Putamen (tissue), 1 donor: ENCODE measurements at regions not wholly inside any gene's neighbourhood (a gene's known extent, or its start where the extent isn't known, plus 50 kb on each side); places are given as distances from the start of the nearest gene placed in this dataset.
A peak's percentile ranks its signal among the peaks of the same experiment; 100 is the strongest.

ENCODE experiments used
- DNase-seq: peaks from one replicate; pipeline ENCODE4 v3.0.0-alpha.2; 2016; ENCODE audit warnings: low spot score

DNA sequence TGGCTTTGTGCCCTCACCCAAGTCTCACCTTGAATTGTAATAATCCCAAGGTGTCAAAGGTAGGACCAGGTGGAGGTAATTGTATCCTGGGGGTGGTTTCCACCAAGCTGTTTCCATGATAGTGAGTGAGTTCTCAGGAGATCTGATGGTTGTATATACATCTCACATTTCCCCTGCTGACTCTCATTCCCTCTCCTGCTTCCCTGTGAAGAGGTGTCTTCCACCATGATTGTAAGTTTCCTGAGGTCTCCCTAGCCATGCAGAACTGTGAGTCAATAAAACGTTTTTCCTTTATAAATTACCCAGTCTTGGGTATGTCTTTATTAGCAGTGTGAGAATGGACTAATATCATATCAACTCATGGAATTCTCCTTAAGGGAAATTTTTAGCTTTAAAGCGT, 302.6 kb downstream of the LIG4 start:
- no peak for DNase-seq

DNA sequence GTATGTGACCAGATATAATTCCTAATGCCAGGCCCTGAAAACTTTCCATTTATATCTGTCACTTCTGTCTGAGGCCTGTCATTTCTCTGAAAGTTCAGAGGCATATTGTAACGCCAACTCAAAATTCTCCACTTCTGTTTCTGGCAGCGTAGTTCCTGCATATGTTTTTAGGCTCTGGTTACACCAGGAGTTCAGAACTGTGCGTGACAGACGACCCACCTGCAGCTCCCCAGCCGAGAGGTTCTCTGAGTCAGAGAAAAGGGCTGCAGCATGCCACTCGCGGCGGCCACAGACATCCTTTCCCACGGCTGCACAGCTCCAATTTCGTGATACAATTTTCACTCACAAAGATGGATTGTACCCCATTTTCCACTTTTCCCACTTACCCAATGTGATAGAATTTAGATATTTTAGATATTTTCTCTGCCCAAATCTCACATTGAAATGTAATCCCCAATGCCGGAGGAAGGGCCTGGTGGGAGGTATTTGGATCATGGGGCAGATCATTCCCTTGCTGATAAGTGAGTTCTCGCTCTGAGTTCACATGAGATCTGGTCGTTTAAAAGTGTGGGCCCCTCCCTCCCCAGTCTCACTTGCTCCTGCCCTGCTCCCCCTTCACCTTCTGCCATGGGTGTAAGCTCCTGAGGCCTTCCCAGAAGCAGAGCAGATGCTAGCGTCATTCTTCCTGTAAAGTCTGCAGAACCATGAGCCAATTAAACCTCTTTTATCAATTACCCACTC, 308.1 kb downstream of the LIG4 start:
- DNase-seq, result no peak

DNA sequence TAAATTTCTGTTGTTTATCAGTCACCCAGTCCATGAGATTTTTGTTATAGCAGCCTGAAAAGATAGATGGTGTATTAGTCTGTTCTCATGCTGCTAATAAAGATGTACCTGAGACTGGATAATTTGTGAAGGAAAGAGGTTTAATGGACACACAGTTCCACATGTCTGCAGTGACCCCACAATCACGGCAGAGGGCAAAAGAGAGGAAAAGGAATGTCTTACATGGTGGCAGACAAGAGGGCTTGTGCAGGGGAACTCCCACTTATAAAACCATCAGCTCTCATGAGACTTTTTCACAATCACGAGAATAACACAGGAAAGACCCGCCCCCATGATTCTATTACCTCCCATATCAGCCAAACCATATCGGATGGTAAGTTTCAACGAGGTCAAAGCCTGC, 309.2 kb downstream of the LIG4 start:
- DNase-seq, result no peak

DNA sequence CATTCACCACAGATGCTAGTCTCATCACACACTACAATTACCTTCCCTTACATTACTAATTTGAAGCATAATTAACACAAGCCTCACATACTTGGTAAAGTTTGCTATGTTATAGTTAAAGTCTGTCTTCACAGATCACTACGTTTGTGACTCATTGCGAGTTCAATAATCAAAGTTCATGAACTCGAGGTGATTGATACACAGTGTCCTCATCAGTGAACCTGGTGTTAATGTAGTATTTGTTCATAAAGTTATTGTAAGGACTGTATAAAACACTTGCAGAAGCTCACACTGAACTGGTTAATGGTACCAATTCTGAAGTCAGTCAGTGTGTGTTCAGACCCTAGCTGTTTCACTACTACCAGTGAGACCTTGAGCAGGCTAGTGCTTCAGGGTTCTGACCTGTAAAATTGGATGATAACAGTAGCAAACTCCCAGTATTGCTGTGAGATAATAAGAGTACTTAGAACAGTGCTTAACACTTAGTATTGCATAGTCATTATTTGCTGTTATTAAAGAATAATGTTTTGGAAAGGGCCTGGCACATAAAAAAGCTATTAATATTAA, 313.3 kb downstream of the LIG4 start:
- no peak for DNase-seq

DNA sequence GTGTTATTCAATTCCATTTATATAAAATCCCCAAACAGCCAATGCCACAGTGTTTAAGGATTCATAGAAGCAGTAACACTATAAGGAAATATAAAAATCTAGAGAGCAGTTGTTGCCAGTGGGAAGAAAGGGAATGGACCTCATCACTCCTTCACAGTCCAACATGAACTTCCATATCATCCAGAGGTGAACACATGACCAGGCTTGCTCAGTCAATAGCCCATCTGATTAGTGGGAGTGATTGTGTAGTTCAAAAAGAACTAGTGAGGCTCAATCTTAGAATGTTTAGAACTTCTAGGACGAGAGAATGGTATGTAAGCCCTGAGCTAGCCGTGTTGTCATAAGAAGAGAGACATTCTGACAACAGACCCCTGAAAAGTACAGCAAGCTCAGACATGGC, 314.1 kb downstream of the LIG4 start:
- no peak for DNase-seq

DNA sequence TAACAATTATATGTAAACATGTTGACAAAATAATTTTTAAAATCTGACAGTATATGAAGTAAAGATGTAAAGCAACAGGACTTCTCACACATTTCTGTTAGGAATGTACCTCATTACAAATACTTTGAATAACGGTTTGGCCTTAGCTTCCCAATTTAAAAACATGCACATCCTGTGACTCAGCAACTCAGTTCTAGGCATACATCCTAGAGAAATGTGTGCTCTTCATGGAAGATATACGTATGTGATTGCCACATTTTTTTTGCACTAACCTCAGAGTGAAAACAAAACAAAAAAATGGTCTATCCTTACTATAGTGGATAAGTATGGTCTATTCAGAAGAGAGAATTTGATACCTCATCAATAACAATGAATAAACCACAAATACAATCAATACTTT, 314.6 kb downstream of the LIG4 start:
- no peak for DNase-seq

DNA sequence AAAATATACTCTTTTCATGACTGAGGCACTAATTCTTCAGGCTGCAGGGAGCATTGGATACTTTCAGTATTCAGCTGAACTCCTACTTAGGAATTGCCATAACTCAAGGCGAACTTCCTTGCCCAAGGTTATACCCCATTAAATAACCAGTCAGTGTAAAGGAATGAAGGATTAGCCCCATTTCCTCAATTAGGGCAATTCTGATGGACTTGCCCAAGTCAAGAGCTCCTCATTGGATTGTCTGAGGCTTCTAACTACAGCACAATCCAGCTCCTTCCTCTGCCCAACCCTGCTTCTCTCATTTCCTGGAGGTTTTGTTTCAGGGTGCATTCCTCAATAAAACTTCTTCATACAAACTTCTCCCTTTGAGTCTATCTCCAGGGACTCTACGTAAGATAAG, 329.2 kb downstream of the LIG4 start:
- no peak for DNase-seq

DNA sequence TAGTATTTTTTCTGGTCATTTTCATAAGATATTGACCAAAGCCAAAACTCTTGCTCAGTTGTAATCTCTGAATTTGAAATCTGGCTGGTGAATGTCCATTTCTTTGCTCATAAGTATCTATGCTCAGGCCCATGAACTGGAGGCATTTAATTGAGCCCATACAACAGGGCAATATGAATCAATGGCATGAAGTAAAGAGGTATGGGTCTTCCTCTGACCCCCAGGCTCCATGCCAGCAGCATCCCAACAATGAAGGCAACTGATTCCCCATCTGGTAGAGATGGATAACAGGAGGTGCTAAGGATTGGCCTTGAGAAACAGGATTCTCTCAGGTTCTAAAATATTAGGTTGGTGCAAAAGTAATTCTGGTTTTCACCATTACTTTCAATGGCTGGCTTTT, 330.8 kb downstream of the LIG4 start:
- DNase-seq, result no peak

DNA sequence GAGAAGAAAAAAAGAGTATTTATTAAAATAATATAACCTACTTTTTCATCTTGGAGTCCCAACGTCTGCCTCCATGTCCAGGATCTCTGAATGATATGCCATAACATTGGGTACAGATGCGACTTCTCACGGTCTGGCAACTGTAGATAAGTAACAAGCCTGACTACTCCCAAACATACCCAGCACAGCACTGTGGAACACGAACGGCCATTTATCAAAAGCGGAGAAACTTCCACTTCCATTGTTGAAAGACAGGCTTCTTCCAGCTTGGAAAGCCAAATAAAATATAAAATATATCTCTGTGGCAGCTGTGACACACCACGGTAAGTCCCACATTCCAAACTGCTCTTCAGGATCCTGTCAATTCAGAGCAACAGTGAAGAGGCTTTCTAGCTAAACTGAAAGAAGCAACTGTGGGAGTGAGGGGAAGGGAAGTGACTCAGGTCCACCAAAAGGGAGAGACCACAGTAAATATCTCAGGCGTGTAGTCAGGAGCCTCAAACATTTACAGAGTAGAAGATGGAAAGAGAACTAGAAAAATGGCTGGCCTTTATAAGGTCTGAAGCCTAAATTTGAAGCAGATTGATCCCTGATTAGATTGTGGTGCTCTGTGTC, 331.7 kb downstream of the LIG4 start:
- DNase-seq, result no peak

DNA sequence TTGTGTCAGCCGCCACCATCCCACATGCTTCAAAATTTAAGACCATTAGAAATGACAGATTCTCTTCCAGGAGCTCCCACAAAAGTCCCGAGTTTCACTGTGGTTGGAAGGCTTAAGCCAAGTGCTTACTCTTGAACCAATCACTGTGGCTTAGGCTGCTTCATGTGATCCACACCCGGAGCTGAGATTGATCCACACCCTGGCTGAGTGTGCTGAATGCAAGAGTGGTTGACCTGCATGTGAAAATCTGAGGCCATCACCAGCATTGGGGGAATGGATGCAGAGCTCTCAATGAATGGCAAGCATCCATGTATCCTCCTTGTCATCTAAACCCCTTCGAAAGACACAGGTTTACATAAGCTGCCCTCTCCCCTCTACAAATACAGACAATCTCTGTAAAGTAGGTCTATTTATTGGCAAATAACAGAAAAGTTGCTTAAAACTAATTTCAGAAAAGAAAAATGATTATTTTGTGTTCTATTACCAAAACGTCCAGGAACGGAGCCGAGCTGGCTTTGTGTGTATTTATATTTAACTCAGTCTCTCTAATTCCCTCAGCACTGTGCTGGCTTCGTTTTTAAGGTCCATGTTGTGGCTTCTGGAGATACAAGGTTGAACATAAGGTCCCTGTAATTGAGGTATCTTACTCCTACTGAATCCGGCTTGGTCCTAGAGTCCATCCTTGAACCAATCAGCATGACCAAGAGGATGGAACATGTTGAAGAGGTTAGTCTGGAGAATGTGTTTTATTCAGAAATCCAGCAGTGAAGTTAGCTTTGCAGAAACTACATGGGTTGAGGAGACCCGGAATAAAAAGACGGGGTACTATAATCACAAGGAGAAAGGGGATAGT, 332.4 kb downstream of the LIG4 start:
- DNase-seq, result no peak

DNA sequence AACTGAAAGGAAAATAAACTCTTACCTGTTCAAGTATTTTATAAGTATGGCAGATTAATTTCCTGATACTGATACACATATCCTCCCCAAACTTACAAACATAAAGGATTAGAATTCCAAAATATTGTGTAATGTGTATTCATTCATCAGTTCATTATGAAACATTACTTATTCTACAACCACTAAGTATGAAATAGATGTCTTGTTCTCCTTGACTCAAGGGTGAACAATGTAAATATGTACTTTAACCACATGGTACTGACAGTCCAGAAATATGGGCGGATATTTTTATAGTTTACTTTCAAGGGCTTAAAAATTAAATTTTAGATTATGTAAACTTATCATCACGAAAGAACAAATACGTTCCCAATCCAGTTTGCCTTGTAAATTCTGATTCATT, 334.0 kb downstream of the LIG4 start:
- no peak for DNase-seq

DNA sequence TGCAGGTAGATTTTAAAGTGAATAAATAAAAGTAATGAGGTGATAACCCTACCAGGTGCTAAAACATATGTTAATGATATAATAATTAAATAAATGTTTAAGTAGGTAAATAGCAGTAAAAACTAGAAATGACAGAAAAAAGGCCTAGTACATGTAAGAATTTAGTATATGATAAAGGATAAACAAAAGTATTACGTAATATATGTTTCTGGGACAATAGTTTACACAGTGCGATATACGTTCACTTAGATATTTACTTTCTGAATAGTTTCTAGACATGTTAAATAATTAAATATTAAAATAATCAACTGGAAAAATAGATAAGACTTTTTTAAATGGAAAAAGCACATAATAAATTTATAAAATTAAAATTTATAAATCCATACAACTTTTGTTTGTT, 340.9 kb downstream of the LIG4 start:
- no peak for DNase-seq

DNA sequence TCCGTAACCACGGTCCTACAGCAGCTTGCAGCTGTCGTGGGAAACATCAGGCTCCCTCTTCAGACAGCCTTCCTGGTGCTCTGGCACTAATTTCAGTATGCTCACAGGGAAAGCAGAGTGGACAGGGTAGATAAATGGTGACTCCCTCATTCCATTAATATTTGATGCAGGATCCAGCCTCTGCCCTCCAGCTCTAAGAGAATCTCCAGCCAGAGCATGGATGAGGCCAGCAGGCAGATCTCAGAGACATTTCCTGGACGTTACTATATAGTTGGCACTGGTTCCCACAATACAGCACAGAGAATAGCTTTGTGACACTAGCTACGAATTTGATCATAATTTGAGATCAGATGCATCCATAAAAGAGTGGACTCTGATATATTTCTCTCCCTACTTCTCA, 341.4 kb downstream of the LIG4 start:
- DNase-seq, result no peak

DNA sequence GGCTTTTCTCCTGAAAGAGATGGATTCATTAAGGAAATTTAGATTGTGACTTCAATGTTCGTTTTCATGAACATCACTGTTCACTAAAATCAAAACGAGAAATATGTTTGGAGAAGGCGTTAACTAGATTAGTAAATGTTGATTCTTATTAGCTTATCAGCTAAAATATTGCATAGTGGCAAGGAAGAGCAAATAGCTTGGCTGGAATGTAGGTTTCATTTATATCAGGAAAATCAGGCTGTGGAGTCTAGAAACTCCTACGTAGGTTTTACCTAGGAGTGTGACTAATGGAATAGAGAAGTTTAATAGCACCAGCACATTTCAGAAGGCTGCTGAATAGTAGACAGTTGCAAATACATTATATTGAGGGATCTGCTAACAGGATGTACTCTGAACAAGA, 344.9 kb downstream of the LIG4 start:
- peak; percentile 16 for DNase-seq

DNA sequence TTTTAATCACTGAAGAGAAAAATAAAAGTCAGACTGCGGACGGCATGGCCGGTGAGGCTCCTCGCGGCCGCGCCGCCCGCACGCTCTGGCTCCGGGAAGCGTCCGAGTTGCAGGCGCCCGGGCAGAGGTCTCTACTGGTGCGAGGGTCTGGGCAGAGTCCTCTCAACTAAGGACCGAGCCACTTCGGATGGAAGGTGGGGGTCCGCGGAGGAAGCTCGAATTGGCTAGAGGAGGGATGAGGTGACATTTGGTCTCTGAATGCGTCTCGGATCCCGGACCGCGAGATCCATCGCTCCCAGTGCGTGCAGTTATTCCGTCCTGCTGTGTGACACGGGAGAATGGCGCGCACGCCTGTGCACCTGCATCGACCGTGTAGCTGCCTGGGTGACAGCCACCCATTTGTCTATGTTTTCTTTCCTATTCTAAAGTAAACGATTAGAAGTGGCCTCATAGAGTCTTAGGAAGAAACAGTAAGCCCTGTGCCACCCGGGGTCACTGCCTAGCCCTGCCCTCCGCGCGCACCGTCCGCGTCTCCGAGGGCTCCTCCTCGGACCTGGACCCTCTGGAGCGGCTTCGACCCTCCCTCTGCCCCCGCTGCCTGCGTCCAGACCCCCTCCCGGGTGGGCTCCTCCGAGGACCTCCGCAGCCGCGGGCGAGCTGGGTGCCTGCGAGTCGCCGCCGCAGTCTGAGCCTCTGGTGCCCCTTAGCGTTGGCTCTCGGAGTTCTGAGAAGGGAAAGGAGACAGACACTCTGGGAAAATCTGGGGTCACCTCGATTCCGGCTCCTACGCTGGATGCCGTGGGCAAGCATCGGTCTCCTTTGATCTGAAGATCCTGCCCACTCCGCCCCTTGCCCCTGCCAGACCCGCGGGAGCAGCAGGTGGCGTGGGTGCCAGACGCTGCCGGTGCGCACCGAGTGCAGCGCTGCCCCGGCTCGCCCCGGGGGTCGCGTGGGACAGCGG, 347.4 kb downstream of the LIG4 start:
- DNase-seq, result peak; percentile 36

DNA sequence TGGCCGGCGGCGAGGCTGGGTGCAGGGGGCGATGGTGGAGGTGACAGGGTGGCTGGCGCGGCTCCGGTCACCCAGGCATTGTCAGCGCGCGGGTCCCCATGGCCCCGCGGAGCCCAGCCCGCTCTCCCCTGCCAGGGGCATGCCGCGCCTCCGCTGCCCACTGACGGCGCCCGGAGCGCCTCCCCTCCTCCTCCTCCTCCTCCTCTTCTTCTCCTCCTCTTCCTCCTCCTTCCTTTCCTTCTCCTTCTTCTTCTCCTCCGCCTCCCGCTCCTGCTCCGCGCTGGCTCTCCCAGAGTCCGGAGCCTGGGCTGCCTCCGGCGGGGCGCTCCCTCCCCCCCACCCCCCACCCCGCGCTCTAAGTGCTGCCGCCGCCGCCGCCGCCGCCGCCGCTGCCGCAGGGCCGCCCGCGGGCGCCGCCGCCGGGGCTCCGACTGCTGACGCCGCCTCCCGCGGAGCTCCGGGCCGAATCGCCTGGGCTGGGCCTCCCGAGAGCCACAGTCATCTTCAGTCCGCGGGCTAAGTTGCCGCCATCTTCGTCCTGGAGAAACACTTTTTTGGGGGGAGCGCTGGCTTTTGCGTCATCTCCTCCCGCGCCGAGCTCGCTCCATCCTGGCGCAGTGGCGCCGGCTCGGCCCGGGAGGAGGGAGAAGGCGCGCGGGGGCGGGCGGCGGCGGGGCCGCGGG, 348.3 kb downstream of the LIG4 start:
- DNase-seq, result peak; percentile 17

DNA sequence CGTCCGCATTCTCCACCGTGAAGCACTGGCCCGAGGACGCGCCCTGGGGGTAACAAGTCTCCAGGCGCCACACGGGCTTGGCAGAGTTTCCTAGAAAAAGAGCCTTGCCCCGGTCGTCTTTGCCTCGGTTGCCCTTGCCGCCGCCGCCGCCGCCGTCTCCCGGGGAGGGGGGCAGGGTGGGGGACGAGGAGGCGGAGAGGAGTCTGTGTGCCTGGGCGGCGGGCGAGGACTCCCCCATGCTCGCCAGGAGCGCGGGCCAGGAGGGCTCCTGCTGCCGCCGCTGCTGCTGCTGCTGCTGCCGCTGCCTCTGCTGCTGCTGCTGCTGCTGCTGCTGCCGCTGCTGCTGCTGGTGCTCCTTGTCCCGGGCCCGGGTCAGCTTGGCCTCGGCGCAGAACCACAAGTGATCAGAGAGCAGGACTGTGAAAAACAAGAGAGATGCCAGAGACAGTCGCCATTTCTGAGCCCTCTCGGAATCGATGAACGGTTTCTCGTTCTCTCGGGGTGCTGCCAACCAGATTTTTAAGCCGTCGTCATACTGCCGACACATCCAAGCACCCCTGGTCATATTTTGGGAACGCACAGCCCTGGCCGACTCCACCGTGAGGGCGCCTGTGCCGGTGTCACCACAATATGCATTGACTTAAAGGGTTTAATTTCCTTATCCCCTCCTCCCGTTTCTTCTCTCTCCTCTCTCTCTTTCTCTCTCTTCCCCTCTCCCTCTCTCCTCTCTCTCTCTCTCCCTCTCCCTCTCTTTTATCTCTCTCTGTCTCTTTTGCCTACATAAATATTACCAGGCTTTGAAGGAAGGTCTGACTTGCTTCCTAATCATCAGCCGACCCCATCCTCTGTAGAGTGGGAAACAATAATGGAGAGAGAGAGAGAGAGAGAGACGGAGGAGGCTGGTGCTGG, 349.1 kb downstream of the LIG4 start:
- DNase-seq, result peak; percentile 13

DNA sequence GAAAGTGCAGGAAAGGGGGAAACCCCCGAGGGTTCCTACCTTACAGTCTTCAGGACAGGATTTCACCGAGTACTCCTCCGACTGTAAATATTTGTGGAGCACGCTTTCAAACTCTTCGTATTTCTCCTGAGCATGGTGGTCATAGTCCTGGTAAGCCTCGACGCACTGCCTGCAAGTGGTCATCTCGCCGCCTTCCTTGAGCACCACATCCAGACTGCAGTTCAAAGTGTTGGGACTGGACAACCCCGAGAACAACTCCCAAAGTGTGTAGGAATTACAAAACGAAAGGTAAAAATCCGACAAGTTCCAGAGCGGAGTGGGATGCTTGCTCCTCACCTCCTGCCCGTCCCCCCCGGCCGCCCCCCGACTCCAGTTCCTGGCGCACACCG, 349.7 kb downstream of the LIG4 start:
- DNase-seq, result no peak

DNA sequence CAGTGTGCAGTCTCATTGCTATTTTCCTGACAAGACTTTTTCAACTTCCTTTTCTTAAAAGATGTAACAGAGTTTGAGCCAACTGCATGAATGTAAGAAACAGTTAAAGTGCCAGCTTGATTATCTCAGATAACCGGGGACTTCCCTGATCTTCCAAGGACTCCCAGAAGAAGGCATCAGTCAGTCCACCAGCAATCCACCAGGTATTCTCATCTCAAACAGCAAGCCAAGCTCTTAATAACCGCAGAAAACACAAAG, 350.1 kb downstream of the LIG4 start:
- DNase-seq, result no peak
